Fibroblast of lung (primary cell): ENCODE measurements at regions not wholly inside any gene's neighbourhood (a gene's known extent, or its start where the extent isn't known, plus 50 kb on each side); places are given as distances from the start of the nearest gene placed in this dataset.

Experiments used
- DNase-seq, 2 donors: peaks; one replicate each; pipeline versions ENCODE4 v3.0.0 to v3.0.0-alpha.2; 2010; ENCODE audit warnings: low read depth in 2 of 2
- H2AFZ ChIP-seq: 2 replicates; pipeline ENCODE4 v1.5.1; 2012; ENCODE audit warnings: low read length, control low read depth, inconsistent platforms
- H3K27ac ChIP-seq: 2 replicates; pipeline ENCODE4 v1.5.1; 2011; ENCODE audit warnings: low read length, control low read depth; ENCODE audit not compliant: insufficient read depth
- H3K27me3 ChIP-seq: 2 replicates; pipeline ENCODE4 v1.5.1; 2011; ENCODE audit warnings: mild to moderate bottlenecking, low read length; ENCODE audit not compliant: control insufficient read depth, insufficient read depth
- H3K36me3 ChIP-seq: 2 replicates; pipeline ENCODE4 v1.5.1; 2011; ENCODE audit warnings: low read length; ENCODE audit not compliant: control insufficient read depth, insufficient read depth
- H3K4me1 ChIP-seq: 2 replicates; pipeline ENCODE4 v1.5.1; 2011; ENCODE audit warnings: low read length; ENCODE audit not compliant: control insufficient read depth, insufficient read depth; ENCODE audit errors: extremely low read depth
- H3K4me2 ChIP-seq: 2 replicates; pipeline ENCODE4 v1.5.1; 2011; ENCODE audit warnings: low read length, control low read depth; ENCODE audit not compliant: insufficient read depth; ENCODE audit errors: extremely low read depth
- H3K4me3 ChIP-seq, 4 experiments: fragments of 200-600 bp in 1 of 4; sonication (generic) in 1 of 4; replicated peaks in 1 of 4; 2 replicates each; pipeline ENCODE4 v1.5.1; 2011 to 2016; ENCODE audit warnings: low read length in 4 of 4, low read depth in 3 of 4, mild to moderate bottlenecking in 3 of 4, control low read depth in 2 of 4, inconsistent platforms in 1 of 4, mixed read lengths in 1 of 4; ENCODE audit not compliant: insufficient read depth in 1 of 4; ENCODE audit errors: control extremely low read depth in 1 of 4
- H3K79me2 ChIP-seq: 2 replicates; pipeline ENCODE4 v1.5.1; 2012; ENCODE audit warnings: mild to moderate bottlenecking, low read length, inconsistent platforms; ENCODE audit not compliant: control insufficient read depth, insufficient read depth
- H3K9ac ChIP-seq: 2 replicates; pipeline ENCODE4 v1.5.1; 2011; ENCODE audit warnings: mild to moderate bottlenecking, low read length, control low read depth; ENCODE audit not compliant: insufficient read depth
- H3K9me3 ChIP-seq: 2 replicates; pipeline ENCODE4 v1.5.1; 2012; ENCODE audit warnings: low read depth, low read length; ENCODE audit not compliant: control insufficient read depth, insufficient read depth
- H4K20me1 ChIP-seq: 2 replicates; pipeline ENCODE4 v1.5.1; 2011; ENCODE audit warnings: low read length; ENCODE audit not compliant: control insufficient read depth, insufficient read depth; ENCODE audit errors: extremely low read depth
- CTCF ChIP-seq, 2 donors: IDR thresholded peaks in 1 of 2; conservative IDR thresholded peaks in 1 of 2; 1 replicate in 1 of 2; 2 replicates in 1 of 2; pipeline ENCODE4 v1.5.1; 2011 to 2012; ENCODE audit warnings: low read length in 2 of 2, control low read depth in 1 of 2, inconsistent platforms in 1 of 2, low read depth in 1 of 2, mild to moderate bottlenecking in 1 of 2
- EZH2 ChIP-seq: IDR thresholded peaks from 2 replicates; pipeline ENCODE4 v1.5.1; 2012; ENCODE audit warnings: low read length, control low read depth, mild to moderate bottlenecking; ENCODE audit errors: missing control alignments

GRCh38 chr4:111045992-111046391 is 423.1 kb upstream of the PITX2 start:
- Histone ChIP-seq H2AFZ (no peak overlapping the region), H3K27me3 (no peaks in the 10 kb centered on the region), H3K4me2 (no peak overlapping the region), H3K4me1 (no peaks in the 10 kb centered on the region), H3K79me2 (no peaks in the 10 kb centered on the region), H3K9me3 (no peaks in the 10 kb centered on the region), H3K4me3 (no peak overlapping the region), H4K20me1 (no peaks in the 10 kb centered on the region), H3K9ac (no peak overlapping the region), H3K27ac (no peak overlapping the region), H3K36me3 (no peaks in the 10 kb centered on the region)
- no peak for DNase-seq
- no peak for TF ChIP-seq EZH2
- no peak for TF ChIP-seq CTCF (conservative IDR thresholded peaks at IDR 0.05 in 1 of 2, IDR thresholded peaks at IDR 0.05 in 1 of 2; ENCODE audit: low read depth in 1 of 2, low read length in 2 of 2)

GRCh38 chr4:111046811-111047210 is 423.9 kb upstream of the PITX2 start:
- Histone ChIP-seq H3K79me2 (no peaks in the 10 kb centered on the region), H3K9me3 (no peaks in the 10 kb centered on the region), H3K27ac (no peak overlapping the region), H3K4me1 (no peaks in the 10 kb centered on the region), H3K4me2 (no peak overlapping the region), H3K27me3 (no peaks in the 10 kb centered on the region), H3K36me3 (no peaks in the 10 kb centered on the region), H3K9ac (no peak overlapping the region), H2AFZ (no peak overlapping the region), H3K4me3 (no peak overlapping the region), H4K20me1 (no peaks in the 10 kb centered on the region)
- no peak for DNase-seq
- TF ChIP-seq EZH2 (no peak), CTCF (conservative IDR thresholded peaks at IDR 0.05 in 1 of 2, IDR thresholded peaks at IDR 0.05 in 1 of 2; ENCODE audit: low read depth in 1 of 2, low read length in 2 of 2) (no peak)

DNA sequence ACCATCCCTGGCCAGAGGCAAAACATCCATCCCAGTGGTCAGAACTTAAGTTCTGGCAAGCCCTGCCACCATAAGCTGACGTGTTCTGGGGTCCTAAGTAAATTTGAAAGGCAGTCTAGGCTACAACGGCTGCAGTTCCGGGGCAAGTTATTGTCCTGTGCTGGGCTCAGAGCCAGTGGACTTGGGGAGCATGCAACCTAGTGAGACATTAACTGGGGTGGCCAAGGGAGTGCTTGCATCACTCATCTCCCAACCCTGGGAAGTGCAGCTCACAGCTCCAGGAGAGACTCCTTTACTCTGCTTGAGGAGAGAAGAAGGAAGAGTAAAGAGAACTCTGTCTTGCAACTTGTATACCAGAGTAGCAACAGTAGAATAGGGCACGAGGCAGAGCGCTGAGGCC is 425.4 kb upstream of the PITX2 start:
- TF ChIP-seq CTCF (conservative IDR thresholded peaks at IDR 0.05 in 1 of 2, IDR thresholded peaks at IDR 0.05 in 1 of 2; ENCODE audit: low read depth in 1 of 2, low read length in 2 of 2): no peak
- TF ChIP-seq EZH2: no peak
- no peak overlapping the region for H3K4me3 ChIP-seq
- H3K79me2 ChIP-seq: no peaks in the 10 kb centered on the region
- H3K27ac ChIP-seq: no peak overlapping the region
- no peaks in the 10 kb centered on the region for H3K36me3 ChIP-seq
- no peak overlapping the region for H2AFZ ChIP-seq
- H3K4me1 ChIP-seq: no peaks in the 10 kb centered on the region
- no peak for DNase-seq
- no peak overlapping the region for H3K4me2 ChIP-seq
- no peak overlapping the region for H3K9ac ChIP-seq
- no peaks in the 10 kb centered on the region for H3K27me3 ChIP-seq
- H3K9me3 ChIP-seq: no peaks in the 10 kb centered on the region
- H4K20me1 ChIP-seq: no peaks in the 10 kb centered on the region
